ENCODE measurements at regions not wholly inside any gene's neighbourhood (a gene's known extent, or its start where the extent isn't known, plus 50 kb on each side); places are given as distances from the start of the nearest gene placed in this dataset.

DNA sequence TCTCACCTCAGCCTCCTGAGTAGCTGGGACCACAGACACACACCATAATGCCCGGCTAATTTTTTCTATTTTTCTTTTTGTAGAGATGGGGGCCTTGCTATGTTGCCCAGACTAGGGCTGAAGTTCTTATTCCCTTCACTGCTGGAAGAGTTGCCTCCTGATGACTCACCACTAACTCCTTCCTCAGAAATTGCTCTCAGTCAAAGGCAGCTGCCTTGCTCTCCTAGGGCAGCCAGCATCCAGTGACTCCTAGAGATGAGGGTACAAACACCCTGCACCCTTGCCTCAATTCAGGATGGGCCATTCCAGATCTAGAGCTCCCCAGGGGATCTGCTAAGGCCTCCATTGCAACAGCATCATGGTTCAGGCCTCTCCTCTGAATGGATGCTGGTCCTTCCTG, 54.0 kb upstream of the RASSF8 start:
- TF ChIP-seq POLR2A (IDR thresholded peaks at IDR 0.05; ENCODE audit: low read depth) (no peak), EP300 (IDR thresholded peaks at IDR 0.05) (no peak), POLR2AphosphoS5 (IDR thresholded peaks at IDR 0.05) (no peak)
- TF ChIP-seq, protein P1, sequence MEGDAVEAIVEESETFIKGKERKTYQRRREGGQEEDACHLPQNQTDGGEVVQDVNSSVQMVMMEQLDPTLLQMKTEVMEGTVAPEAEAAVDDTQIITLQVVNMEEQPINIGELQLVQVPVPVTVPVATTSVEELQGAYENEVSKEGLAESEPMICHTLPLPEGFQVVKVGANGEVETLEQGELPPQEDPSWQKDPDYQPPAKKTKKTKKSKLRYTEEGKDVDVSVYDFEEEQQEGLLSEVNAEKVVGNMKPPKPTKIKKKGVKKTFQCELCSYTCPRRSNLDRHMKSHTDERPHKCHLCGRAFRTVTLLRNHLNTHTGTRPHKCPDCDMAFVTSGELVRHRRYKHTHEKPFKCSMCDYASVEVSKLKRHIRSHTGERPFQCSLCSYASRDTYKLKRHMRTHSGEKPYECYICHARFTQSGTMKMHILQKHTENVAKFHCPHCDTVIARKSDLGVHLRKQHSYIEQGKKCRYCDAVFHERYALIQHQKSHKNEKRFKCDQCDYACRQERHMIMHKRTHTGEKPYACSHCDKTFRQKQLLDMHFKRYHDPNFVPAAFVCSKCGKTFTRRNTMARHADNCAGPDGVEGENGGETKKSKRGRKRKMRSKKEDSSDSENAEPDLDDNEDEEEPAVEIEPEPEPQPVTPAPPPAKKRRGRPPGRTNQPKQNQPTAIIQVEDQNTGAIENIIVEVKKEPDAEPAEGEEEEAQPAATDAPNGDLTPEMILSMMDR (IDR thresholded peaks at IDR 0.05), result no peak

Data from esophagus muscularis mucosa (tissue), 4 donors.